Stimulated activated CD4-positive, alpha-beta T cell treated with anti-CD3 and anti-CD28 coated beads, Interleukin-12 subunit alpha, Interleukin-12 subunit beta, amount 100 ng/mL, for 24 hours (primary cell): ENCODE measurements at regions not wholly inside any gene's neighbourhood (a gene's known extent, or its start where the extent isn't known, plus 50 kb on each side); places are given as distances from the start of the nearest gene placed in this dataset.
"Not testable (repeated sequence)": the region's sequence is repeated elsewhere in the genome, so short reads cannot be mapped to it uniquely, and the experiment has no call there.

Source experiments
- DNase-seq, 2 experiments: peaks; one replicate each; pipeline ENCODE4 v3.0.0-alpha.2; 2020; ENCODE audit warnings: low read depth in 2 of 2

DNA sequence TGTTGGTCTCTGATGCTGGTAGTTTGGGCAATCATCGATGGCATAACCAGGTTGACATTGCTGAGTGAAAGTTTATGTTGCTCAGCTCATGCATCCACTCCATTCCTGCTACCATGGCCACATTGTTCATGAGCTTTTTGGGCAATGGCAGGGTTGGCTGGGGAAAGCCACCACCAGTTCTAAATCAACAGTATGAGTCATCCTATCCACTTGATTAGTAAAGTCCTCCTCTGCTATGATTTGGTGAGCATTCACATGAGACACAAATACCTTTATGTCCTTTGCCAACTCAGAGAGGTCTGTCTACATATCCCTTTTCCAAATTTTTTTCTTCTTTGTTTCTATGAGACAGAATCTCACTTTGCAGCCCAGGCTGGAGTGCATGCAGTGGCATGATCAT is 129.7 kb upstream of the FBN2 start:
- no peak for DNase-seq

DNA sequence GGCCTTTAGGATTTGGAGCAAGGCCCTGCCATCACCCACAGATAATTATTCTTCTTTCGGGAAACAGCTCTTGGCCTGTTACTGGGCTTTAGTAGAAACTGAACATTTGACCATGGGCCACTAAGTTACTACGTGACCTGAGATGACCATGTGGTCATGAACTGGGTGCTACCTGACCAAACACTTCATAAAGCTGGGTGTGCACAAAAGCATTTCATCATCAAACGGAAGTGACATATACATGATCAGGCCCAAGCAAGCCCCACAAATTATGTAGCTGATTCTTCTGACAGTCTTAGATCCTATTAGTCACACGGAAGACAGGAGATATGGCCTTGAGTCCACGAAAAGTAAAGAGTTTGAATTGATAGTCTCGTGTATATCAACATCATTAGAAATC is 130.9 kb upstream of the FBN2 start:
- DNase-seq: no peak

DNA sequence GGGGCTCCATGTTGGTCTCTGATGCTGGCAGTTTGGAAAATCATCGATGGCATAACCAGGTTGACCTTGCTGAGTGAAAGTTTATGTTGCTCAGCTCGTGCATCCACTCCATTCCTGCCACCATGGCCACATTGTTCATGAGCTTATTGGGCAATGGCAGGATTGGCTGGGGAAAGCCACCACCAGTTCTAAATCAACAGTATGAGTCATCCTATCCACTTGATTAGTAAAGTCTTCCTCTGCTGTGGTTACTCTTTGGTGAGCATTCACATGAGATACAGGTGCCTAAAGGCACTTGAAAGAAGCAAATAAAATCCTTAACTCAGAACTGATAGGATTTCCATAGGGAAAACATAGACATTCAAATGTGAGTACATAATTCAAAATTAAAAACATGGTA is 131.8 kb upstream of the FBN2 start:
- DNase-seq: no peak

DNA sequence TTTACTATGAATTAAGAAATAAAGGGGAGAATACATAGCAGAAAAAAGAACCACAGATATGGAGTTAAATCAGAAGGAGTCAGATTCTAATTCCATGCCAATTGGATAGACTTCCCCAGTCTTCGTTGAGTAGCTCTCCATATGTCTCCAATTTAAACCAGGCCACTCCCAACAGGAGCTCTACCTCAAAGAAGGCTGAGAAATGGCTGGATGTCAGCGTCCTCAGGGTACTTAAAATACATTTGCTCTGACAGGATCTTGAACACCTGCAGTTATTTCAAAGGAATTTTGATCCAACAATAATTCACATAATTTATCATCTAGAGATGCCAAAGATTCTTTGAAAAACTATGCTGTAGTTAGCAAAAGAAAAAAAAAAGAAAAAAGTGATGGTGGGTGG is 133.9 kb upstream of the FBN2 start:
- DNase-seq: no peak

DNA sequence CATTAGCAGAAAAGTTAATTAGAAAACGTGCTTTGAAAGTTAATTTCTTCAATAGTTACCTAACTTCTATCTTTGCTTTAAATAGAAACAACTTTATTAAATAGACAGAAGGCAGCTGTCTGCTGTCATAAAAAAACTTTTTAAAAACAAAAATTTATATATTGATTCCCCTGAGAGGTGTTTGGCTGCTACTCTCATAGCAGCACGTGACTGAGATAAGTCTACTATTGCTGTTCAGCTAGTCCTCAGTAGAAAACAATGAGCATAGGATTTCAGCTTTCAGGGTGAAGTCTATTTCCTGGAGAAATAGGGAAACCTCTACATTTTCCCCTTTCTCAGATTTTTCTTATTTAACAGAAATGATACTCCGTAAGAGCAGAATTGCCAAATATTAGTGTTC is 135.0 kb upstream of the FBN2 start:
- no peak for DNase-seq

DNA sequence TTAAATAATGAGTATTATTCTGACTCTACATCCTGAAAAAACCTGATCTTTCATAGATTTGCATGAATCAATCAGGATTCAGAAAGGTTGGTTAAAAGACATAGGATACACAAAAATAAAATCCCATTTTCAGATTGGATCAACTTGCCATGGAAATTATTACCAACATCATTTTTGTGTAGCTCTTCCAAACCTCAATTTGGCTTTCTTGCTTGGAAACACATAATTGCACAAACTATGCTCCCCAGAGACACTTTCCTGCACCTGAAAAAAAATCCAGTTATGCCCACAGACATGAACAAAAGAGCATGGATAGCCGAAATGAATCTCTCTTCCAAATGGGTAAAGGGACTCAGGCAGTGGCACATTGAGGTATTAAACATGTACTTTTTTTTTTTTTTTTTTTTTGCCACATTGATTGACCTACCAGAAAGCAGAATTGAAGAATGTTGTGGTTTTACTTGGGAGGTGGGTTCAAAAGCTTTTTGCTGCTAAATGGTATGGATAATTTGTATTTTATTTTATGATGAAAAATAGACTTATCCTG is 135.4 kb upstream of the FBN2 start:
- no peak for DNase-seq

DNA sequence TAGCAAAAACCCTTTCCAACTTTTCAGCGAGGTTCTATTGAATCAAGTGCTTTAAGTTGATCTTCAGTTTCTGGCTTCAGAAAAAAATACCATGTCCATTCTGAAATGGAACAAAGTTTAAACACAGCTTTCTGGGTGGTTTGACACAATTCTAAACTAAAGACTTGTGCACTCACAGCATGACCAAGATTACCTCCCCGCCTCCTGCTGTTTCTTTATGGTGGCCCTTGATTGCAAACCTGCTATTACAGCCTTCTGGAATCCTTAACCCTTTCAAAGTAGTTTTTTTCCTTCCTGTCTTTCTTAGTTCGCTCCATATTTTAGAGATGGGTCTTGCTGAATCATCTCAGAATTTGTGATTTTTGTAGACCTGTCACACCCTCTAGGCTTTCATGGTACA is 135.9 kb upstream of the FBN2 start:
- DNase-seq: no peak

DNA sequence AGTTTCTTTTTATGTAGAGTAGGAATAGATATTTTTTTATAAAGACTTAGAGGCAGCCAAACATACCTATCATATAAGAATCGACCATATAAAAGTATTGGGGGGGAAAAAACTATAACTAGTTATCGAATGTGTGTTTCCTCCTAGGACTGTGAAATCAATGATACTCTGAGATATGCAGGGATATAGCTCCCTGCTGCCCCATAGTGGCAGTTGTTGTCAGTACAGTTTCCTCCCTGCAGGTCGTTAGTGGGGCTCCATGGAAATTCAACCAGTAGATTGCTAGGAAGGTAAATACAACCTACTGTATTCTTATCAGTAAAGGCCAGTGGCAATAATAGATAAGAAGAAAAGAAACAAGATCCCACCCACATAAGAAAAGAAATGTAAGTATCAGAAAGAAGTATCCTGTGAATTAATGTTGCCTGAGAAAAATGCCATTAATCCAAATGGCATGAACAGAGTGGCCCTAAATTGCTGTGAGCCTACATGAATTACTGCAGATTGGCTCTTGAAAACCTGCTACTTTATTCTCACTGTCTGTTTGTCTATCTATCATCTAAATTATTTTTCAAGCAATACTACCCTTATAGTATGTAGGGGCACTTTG is 136.9 kb upstream of the FBN2 start:
- peak in 1 of 2 experiments; percentile 38 for DNase-seq

DNA sequence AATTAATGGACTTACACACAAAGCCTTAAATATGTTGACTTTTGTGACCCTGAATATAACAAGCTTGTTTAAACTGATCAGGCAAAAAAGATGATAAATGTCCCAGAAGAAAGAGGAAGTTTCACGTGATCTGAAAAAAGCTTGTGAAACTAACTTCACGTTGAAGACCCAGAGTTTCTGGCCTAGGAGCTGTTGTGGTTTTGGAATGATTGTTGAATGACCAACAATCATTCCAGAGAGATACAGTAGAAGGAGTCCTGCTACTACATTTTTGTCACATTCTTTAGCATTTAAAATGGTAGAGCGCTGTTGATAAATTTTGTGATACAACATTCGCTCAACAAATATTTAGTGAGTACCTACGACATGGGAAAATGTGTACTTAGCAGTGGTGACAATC is 143.1 kb upstream of the FBN2 start:
- DNase-seq: no peak

DNA sequence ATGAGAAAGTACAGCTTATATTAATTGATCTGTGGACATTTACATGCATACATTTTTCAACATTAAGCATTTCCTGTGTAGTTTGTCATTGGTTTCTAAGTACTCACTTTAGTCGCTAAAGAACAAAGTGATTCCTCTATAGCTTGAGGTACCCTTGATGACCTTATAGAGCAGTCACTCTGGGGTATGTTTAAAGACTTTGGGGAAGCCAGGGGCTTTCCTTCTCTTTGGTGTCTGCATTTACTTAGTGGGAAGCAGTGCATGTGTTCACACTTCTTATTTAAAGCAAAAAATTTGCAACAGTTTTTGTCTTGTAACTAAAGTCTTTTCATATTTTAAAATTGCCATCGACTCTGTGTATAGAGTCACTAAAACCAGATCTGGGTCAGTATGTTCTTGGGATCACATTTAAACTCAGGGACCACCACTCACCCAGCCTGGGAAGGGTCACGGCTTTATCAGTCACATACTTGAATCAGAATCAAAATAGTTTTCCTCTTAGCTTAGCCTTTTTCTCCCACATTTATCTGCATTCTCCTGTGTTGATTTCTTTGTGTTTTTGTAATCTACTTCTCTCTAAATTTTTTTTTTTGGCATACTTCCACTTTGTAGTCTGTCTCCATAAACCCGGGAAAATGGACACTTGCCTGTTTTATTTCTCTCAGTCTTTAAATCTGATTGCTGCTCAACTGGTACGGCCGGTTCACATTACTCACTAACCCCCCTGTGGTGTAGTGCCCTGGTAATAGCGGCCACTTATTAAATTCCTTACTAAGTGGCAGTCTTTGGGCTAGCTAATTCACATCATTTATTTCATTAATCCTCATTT is 143.9 kb upstream of the FBN2 start:
- DNase-seq: no peak

DNA sequence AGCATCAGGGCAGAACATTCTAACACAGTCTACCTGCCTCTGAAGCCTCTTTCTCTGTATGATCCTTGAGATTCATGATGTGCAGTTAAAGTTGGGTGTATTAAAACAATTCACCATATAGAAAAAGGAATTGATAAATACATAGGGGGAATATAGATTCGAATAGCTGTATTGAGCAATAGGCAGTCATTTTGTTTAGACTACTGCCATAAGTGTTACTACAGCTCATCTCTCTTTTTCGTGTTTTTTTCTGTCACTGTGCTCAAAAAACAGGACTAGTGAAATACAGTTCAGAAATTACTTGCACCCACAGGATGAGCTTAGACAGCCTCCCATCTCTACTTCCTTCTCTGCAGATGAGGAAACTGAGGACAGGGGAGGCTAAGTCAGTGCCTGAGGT is 144.6 kb upstream of the FBN2 start:
- no peak for DNase-seq

DNA sequence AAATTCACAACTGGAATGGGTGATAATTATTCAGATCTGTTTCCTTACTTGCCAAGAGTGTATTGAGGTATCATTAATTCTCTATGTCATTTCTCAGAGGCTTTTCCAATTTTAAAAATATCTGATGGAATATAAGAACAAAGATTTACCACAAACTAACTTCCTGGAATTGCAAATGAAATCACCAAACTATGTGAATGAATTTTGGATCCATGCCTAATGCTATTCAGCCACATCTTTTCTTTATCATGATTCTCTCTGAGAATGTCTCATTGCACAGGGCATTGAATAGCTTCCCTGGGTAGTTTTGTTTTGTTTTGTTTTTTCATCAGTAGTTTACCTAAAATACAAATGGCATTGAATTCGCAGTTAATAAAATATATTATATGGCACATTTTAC is 146.9 kb upstream of the FBN2 start:
- no peak for DNase-seq

DNA sequence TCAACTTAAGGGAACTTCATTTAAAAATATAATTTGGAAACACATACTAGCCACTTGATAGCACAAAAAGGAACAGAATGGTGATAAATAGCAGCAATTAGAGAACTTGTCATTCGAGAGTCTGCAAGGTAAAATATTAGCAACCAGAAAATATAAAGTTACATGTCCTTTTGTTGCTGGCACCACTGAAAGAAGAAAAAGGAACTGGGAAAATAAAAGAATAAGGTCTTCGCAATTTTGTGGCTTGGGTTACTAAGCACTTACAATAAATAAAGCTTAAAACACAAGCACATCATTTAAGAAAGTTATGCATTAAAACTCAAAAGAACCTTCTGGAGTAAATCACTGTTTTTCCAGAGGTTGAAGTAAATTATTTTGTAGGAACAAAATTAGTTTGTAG is 149.9 kb upstream of the FBN2 start:
- no peak for DNase-seq

DNA sequence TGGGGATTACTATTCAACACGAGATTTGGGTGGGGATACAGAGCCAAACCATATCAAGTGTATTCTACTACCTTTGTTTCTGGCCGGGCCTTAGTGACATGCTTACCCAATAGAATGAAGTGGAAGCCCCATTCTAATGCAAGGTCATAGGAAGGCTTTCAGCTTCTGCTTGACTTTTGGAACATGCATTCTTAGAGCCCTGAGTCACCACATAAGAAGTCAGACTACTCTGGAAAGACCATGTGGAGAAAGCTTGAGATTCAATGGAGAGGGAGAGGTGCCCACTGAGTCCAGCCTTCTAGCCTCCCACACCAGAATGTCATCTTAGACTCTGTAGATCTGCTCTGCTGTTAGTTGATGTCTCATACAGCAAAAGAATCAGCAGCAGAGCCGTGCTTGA is 155.7 kb upstream of the FBN2 start:
- no peak for DNase-seq

DNA sequence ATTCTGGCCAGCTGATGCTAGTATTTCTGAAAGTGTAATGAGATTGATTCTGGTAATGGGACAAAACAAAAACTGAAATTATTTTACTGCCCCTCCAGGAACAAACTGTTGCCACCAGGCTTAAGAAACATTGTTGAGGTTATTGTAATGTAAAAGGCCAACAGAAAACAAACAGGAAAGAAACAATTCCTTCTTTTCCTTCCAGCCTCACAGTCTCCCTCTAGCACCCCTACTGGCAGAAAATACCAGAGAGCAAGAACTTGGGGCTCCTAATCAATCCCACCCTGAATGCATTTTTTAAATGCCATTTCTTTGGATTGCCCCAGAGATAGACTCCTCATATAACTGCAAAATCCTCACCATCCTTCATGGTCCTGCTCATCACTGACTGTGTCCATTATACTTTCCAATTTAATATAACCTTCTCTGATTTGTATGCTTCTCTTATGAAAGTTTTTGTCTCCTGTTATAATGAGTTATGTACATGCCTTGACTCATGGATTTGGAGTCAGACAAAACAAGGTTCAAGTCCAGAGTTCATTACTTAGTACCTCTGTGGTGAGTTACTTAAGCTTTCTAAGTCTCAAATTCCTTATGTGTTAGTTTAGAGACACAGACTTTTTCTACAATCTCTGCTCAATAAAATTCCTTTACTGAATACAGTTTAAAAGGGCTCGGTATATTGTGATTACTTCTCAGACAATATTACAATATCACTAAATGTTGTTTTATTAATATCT is 157.9 kb upstream of the FBN2 start:
- no peak for DNase-seq

DNA sequence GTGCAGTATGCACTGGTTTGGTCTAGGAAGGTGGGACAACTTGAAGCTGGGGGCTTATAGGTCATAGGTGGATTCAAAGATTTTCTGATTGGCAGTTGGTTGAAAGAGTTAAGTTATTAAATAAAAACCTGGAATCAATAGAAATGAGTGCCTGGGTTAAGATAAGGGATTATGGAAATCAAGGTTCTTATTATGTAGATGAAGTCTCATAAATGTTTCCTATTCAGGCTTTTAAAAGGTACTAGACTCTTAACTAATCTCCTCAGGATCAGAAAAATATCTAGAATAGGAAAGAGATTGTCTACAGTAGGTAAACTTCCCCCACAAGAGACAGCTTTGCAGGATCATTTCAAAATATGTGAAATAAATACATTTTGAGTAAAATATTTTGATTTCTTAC is 163.3 kb upstream of the FBN2 start:
- DNase-seq: no peak

DNA sequence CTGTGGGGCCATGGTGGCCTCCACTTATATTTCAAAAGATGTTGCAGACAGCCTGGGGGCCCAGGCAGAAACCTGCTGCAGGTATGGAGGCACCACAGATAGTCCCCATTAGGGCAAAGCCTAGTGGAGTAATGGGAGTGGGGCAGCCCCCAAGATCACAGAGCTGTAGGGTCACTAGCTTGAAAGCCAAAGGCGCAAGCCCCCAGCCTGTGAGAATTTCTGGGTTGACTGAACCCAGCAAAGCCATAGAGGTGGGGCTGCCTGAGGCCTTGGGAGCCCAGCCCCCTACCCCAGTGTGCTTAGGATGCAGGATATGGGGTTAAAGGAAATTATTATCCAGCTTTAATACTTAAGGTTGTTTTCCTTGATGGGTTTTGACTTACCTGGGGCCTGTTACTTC is 165.3 kb upstream of the FBN2 start:
- no peak for DNase-seq

DNA sequence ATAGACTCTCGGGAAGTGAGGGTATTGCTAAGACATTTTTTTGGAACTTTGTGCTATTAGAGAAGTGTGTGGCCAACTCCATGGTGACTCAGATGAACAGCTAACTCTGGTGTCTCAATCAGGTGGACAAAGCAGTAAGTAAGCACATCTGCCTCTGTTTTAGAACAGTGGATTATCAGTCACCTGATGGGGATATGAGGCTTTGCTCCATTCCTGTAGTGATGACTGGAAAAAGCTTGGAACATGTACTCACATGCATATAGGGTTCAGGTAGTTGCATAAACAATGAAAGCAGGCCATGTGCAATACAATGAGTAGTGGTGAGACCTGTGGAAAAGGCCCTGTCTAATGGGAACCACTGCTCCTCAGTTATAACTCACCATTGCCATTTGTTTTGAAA is 168.2 kb upstream of the FBN2 start:
- DNase-seq: no peak

DNA sequence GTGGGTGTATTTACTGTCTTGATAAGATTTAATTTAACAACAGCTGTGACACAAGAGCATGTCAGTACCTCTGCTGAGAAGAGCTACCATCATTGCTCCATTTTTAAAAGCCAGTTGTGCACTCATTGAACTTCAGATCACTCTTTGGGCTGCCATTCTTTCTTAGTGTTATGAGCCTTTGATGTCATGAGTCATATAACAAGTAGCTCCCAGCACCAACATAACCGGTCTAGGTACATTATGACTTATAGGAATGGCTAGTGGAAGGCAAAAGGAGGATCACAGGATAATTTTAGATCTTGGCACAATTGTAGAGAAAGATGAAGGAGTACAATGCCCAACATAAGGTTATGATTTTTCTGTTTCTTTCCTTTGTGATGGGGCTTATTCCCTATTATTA is 170.8 kb upstream of the FBN2 start:
- no peak for DNase-seq

DNA sequence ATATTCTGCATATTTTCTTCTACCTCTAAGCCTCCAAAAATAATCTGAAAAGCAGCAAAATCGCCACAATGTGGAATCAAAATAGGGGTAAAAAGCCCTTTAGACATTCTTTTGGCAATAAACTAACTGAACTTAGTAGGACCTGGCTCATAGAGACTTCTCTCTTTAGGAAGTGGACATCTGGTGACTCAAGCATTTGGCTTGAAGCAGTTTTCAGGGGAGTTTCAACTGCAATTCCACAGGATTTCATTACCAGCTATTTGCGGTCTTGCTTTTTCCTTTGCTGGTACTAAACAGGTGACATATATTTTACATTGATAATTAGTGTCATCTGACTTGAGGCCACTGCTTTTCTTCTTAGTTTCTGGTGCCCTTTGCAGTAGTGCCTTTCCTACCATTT is 173.2 kb upstream of the FBN2 start:
- no peak for DNase-seq

DNA sequence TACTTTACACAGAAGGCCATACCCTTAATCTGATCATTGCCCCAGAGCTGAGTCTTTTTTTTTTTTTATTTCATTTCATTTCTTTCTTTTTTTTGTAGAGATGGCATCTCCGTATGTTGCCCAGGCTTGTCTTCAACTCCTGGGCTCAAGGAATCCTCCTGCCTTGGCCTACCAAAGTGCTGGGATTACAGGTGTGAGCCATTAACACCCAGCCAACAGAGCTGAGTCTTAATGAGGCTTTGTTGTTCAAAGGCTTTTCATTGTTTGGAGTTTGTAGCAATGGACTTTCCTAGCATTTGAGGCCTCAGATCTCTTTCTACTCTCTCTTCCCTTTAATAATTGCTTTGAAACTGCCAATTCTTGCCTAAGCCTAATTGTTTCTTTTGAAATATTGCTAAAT is 176.5 kb upstream of the FBN2 start:
- DNase-seq: no peak

DNA sequence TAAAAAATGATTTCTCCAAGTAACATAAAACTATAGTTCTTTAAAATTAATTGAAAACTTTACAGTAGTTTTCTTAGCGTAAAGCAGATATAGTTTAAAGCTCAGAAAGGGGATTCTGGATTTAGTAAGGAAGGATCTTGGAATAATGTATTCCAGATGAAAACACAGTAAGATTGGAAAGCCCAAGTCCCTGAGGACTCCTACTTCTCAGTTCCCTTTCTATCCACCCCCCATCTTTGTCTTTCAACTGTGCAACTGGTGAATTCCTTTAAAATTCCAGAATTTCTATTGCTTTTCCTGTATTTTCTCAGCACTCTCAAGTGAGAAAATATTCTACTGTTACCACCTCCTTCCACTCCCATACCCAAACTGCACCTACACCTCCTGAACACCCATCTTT is 184.5 kb upstream of the FBN2 start:
- no peak for DNase-seq

DNA sequence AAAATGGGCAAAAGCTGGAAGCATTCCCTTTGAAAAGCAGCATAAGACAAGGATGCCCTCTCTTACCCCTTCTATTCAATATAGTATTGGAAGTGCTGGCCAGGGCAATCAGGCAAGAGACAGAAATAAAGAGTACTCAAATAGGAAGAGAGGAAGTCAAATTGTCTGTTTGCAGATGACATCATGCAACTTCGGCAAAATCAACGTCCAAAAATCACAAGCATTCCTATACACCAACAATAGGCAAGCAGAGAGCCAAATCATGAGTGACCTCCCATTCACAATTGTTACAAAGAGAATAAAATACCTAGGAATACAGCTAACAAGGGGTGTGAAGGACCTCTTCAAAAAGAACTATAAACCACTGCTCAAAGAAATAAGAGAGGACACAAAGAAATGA is 192.0 kb upstream of the FBN2 start:
- DNase-seq: not testable (repeated sequence)
